SK-N-MC (cell line): ENCODE measurements at regions not wholly inside any gene's neighbourhood (a gene's known extent, or its start where the extent isn't known, plus 50 kb on each side); places are given as distances from the start of the nearest gene placed in this dataset.

ENCODE experiments used
- DNase-seq: peaks from one replicate; pipeline ENCODE4 v3.0.0-alpha.2; 2011; ENCODE audit warnings: low read depth, low spot score
- H3K27ac ChIP-seq: fragments of 200-600 bp; sonication (generic); 2 replicates; pipeline ENCODE4 v1.5.1; 2016; ENCODE audit warnings: mixed run types
- H3K36me3 ChIP-seq: fragments of 200-600 bp; sonication (generic); 2 replicates; pipeline ENCODE4 v1.6.1; 2017; ENCODE audit warnings: antibody characterized with exemption, low read length, mixed read lengths; ENCODE audit not compliant: insufficient read depth
- H3K4me3 ChIP-seq: fragments of 200-600 bp; sonication (generic); 2 replicates; pipeline ENCODE4 v1.5.1; 2016
- H3K9ac ChIP-seq: fragments of 200-600 bp; sonication (generic); 2 replicates; pipeline ENCODE4 v1.8.0; 2017; ENCODE audit warnings: mixed run types, mixed read lengths; ENCODE audit not compliant: insufficient read length
- H3K9me3 ChIP-seq: fragments of 200-600 bp; sonication (generic); 2 replicates; pipeline ENCODE4 v1.6.1; 2017; ENCODE audit warnings: low read depth, mild to moderate bottlenecking, antibody characterized with exemption, low read length, moderate library complexity, mixed read lengths
- EZH2 ChIP-seq: fragments of 200-600 bp; sonication (generic); IDR thresholded peaks from one replicate; pipeline ENCODE4 v1.6.1; 2017; ENCODE audit warnings: antibody characterized with exemption
- FOXP2 ChIP-seq: optimal IDR thresholded peaks from 2 replicates; pipeline ENCODE3; 2011; ENCODE audit warnings: mild to moderate bottlenecking, moderate library complexity; ENCODE audit not compliant: insufficient read depth; ENCODE audit errors: extremely low read length, control extremely low read depth
- POLR2AphosphoS5 ChIP-seq: IDR thresholded peaks from 2 replicates; pipeline ENCODE4 v1.6.1; 2012; ENCODE audit warnings: mild to moderate bottlenecking, low read depth, low read length, borderline replicate concordance

DNA sequence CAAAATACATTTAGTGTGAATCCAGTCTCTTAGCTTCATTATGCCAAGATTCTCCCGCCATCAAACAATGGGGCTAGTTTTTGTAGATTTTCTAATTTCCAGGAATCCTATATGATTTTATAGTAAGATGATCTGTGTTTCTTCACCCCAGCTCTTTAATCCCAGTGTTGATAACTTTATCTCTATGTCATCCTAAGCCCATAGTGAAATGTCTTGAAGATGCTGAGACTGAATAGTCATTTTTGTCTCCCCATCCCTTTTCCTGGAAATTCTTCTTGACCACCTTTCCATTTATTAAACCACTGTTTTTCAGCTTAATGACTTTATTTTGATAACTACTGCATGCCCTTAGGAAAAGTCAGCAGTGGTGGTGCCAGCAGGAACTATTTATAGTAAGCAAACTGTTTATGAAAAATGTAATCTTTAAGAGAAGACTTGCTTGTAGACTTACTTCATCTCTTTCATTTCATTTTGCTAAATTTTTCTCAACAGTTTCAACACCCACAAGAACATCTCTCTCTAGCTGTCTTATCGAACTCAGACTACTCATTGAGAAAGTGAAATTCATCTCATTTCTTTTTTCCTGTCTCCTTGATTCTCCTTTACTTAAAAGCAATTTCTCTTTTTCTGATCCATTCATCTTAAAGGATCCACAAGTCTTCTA lies 116.6 kb downstream of the NTMT2 start:
- Histone ChIP-seq H3K27ac (peak overlapping the region; percentile 70), H3K4me3 (peak overlapping the region; percentile 24; the same call in 1 of the 2 replicates), H3K9ac (no peak overlapping the region), H3K36me3 (no peaks in the 10 kb centered on the region), H3K9me3 (no peaks in the 10 kb centered on the region)
- DNase-seq = no peak
- TF ChIP-seq FOXP2 = no peak
- TF ChIP-seq EZH2 = no peak
- no peak for TF ChIP-seq POLR2AphosphoS5

- DNase-seq = no peak
- no peak for TF ChIP-seq POLR2AphosphoS5
- TF ChIP-seq EZH2 = no peak
- no peak for TF ChIP-seq FOXP2
- Histone ChIP-seq H3K4me3 (no peak overlapping the region), H3K36me3 (no peaks in the 10 kb centered on the region), H3K9ac (no peak overlapping the region), H3K9me3 (no peaks in the 10 kb centered on the region), H3K27ac (no peak overlapping the region)
Measured at GRCh38 chr1:170265234-170265633, 119.5 kb downstream of the NTMT2 start.

DNA sequence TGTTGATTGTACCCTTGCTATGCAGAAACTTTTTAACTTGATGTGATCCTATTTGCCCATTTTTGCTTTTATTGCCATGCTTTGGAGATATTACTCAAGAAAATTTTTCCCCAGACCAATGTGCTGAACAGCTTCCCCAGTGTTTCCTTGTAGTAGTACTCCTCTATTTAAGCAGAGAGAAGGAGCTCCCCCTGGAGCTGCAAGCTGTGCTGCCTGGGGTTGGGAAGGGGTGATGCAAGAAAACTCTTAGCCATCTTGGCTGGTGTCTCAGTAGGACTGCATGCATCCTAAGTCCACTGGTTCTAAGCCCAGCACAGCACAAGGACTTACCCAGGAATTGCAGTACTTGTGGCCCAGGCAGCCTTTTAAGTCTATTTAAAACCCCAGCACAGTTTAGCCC lies 121.6 kb downstream of the NTMT2 start:
- no peak overlapping the region for H3K27ac ChIP-seq
- no peak for DNase-seq
- no peaks in the 10 kb centered on the region for H3K9me3 ChIP-seq
- TF ChIP-seq EZH2 (no peak), FOXP2 (no peak), POLR2AphosphoS5 (no peak)
- no peak overlapping the region for H3K9ac ChIP-seq
- no peak overlapping the region for H3K4me3 ChIP-seq
- no peaks in the 10 kb centered on the region for H3K36me3 ChIP-seq

- no peak for TF ChIP-seq FOXP2
- no peak for TF ChIP-seq POLR2AphosphoS5
- TF ChIP-seq EZH2 = no peak
- H3K36me3 ChIP-seq = no peaks in the 10 kb centered on the region
Measured at GRCh38 chr1:170271430-170272161, 125.8 kb downstream of the NTMT2 start.

DNA sequence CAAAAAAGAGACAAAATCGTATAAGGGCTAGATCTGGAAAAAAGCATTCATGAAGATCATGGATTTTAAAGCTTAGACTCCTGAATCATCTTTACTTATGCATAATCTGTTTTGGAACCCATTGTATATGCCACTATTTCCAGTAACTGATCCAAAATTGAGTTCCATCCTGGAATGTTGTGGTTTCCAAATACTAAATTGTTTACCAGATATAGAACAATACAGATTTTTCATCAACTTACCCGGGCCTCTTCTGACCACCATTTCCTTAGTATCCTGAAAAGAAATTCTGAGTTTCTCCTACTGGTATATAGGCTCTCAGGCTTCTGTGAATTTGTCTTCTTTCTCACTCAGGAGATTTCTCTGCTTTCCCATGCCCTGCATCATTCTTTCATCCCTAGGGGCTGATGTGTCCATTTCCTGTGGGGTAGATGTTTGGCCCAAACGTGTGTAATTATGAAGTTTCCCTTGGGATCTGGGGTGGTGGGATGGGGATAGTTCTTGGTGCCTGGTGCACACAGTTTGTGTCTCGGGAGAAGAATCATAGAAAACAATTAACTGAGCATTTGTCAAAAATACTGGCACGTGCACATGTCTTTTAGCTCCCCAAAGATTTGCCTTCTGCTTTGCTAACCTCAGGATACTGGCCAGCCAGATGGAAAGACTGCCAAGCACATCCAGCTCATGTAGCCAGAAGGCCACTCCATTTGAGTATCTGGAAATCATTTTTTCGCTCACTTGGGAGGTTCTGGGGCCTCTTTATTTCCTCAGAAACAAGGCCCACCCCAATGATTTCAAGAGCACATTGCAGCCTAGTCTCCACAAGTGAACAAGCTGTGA lies 127.8 kb downstream of the NTMT2 start:
- TF ChIP-seq FOXP2 = no peak
- no peak for TF ChIP-seq POLR2AphosphoS5
- TF ChIP-seq EZH2 = no peak
- Histone ChIP-seq H3K36me3 (no peaks in the 10 kb centered on the region), H3K9me3 (no peaks in the 10 kb centered on the region), H3K27ac (no peak overlapping the region), H3K4me3 (no peak overlapping the region), H3K9ac (no peak overlapping the region)
- no peak for DNase-seq

More at GRCh38 chr1:170271430-170272161, 125.8 kb downstream of the NTMT2 start:
- Histone ChIP-seq H3K9me3 (no peaks in the 10 kb centered on the region), H3K9ac (no peak overlapping the region), H3K27ac (no peak overlapping the region), H3K4me3 (no peak overlapping the region)
- no peak for DNase-seq

DNA sequence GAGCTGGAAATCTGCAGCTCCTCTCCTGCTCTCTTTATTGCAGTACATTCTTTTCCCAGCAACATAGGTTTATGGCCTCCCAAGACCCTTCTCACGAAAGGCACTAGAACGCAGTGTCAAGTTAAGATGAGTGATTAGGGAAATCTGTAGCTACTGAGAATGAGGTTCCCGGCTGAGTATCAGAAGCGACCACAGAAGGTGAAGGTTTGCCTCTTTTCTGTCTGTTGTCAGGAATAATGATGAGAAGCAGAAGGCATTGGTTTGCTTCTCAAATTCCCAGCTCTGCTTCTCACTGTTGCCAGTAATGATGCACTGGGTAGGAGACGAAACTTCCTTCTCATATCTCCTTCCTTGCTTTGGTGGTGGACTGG lies 128.4 kb downstream of the NTMT2 start:
- H3K9ac ChIP-seq = no peak overlapping the region
- H3K4me3 ChIP-seq = no peak overlapping the region
- H3K36me3 ChIP-seq = no peaks in the 10 kb centered on the region
- TF ChIP-seq EZH2 (no peak), POLR2AphosphoS5 (no peak), FOXP2 (no peak)
- no peak for DNase-seq
- no peak overlapping the region for H3K27ac ChIP-seq
- H3K9me3 ChIP-seq = no peaks in the 10 kb centered on the region

- H3K27ac ChIP-seq = no peak overlapping the region
- no peak overlapping the region for H3K9ac ChIP-seq
- H3K4me3 ChIP-seq = no peak overlapping the region
- no peak for DNase-seq
- H3K9me3 ChIP-seq = no peaks in the 10 kb centered on the region
- H3K36me3 ChIP-seq = no peaks in the 10 kb centered on the region
- TF ChIP-seq EZH2 (no peak), FOXP2 (no peak), POLR2AphosphoS5 (no peak)
Measured at GRCh38 chr1:170277985-170278384, 132.2 kb downstream of the NTMT2 start.

GRCh38 chr1:170284016-170284415 lies 138.3 kb downstream of the NTMT2 start:
- DNase-seq = no peak
- Histone ChIP-seq H3K9me3 (no peaks in the 10 kb centered on the region), H3K9ac (no peak overlapping the region)

More at GRCh38 chr1:170284016-170284415, 138.3 kb downstream of the NTMT2 start:
- no peak overlapping the region for H3K27ac ChIP-seq
- no peak overlapping the region for H3K4me3 ChIP-seq
- no peak for TF ChIP-seq POLR2AphosphoS5
- no peak for TF ChIP-seq EZH2
- no peak for TF ChIP-seq FOXP2
- no peaks in the 10 kb centered on the region for H3K36me3 ChIP-seq
